PC-3 (cell line): ENCODE measurements at regions not wholly inside any gene's neighbourhood (a gene's known extent, or its start where the extent isn't known, plus 50 kb on each side); places are given as distances from the start of the nearest gene placed in this dataset.
"Not testable (repeated sequence)": the region's sequence is repeated elsewhere in the genome, so short reads cannot be mapped to it uniquely, and the experiment has no call there.

ENCODE experiments used
- ATAC-seq: fragments of 200-7000 bp; cut with Tn5 transposase; 2 replicates; pipeline ENCODE4 v1.9.1; 2020; ENCODE audit warnings: mild to moderate bottlenecking, moderate library complexity
- BruUV-seq: library from RNA; stranded (reverse); fragments of 400-500 nt; replicated peaks from 2 replicates; lab custom pipeline; 2021; lab: Mats Ljungman, UMichigan
- CTCF ChIA-PET: fragments of 300-600 bp; sonication (Branson Sonifier 250); formaldehyde crosslinking; loops from one replicate; lab custom pipeline; 2022; ENCODE audit warnings: antibody characterized with exemption; lab: Charles Lee
- POLR2A ChIA-PET: fragments of 300-600 bp; sonication (Branson Sonifier 250); formaldehyde crosslinking; loops from one replicate; lab custom pipeline; 2022; ENCODE audit warnings: antibody characterized with exemption; ENCODE audit not compliant: unreplicated experiment; lab: Charles Lee
- DNase-seq: peaks from one replicate; pipeline ENCODE4 v3.0.0-alpha.2; 2015
- H2AFZ ChIP-seq: fragments of 300-600 bp; sonication (generic); 2 replicates; pipeline ENCODE4 v1.6.0; 2016; ENCODE audit warnings: antibody characterized with exemption, low read length
- H3F3A ChIP-seq: fragments of 300-600 bp; sonication (generic); one replicate; pipeline ENCODE4 v1.6.0; 2017; ENCODE audit warnings: antibody characterized with exemption, low read length, control low read depth, mild to moderate bottlenecking; ENCODE audit not compliant: unreplicated experiment
- H3K27ac ChIP-seq: fragments of 300-600 bp; sonication (generic); 2 replicates; pipeline ENCODE4 v1.5.1; 2016; ENCODE audit warnings: mild to moderate bottlenecking, low read length
- H3K27me3 ChIP-seq: fragments of 300-600 bp; sonication (generic); 2 replicates; pipeline ENCODE4 v1.6.1; 2016; ENCODE audit warnings: low read length, mixed read lengths
- H3K36me3 ChIP-seq: fragments of 300-600 bp; sonication (generic); 2 replicates; pipeline ENCODE4 v1.6.1; 2016; ENCODE audit warnings: low read depth, mixed run types, low read length, mixed read lengths
- H3K4me1 ChIP-seq: fragments of 300-600 bp; sonication (generic); 2 replicates; pipeline ENCODE4 v1.5.1; 2016; ENCODE audit warnings: low read length; ENCODE audit not compliant: insufficient read depth
- H3K4me2 ChIP-seq: fragments of 300-600 bp; sonication (generic); 2 replicates; pipeline ENCODE4 v1.6.0; 2016; ENCODE audit warnings: low read length
- H3K4me3 ChIP-seq: fragments of 300-600 bp; sonication (generic); 2 replicates; pipeline ENCODE4 v1.5.1; 2016; ENCODE audit warnings: mild to moderate bottlenecking, low read length, mixed read lengths
- H3K79me2 ChIP-seq: fragments of 300-600 bp; sonication (generic); 2 replicates; pipeline ENCODE4 v1.6.1; 2017; ENCODE audit warnings: low read length, mixed read lengths
- H3K9ac ChIP-seq: fragments of 300-600 bp; sonication (generic); 2 replicates; pipeline ENCODE4 v1.6.0; 2016; ENCODE audit warnings: mild to moderate bottlenecking, low read length
- H3K9me2 ChIP-seq: fragments of 300-600 bp; sonication (generic); replicated peaks from 2 replicates; pipeline ENCODE4 v1.6.1; 2016; ENCODE audit warnings: mixed run types, low read length, mixed read lengths
- H3K9me3 ChIP-seq: fragments of 300-600 bp; sonication (generic); 2 replicates; pipeline ENCODE4 v1.6.1; 2016; ENCODE audit warnings: low read length, mixed read lengths
- H4K20me1 ChIP-seq: fragments of 300-600 bp; sonication (generic); 2 replicates; pipeline ENCODE4 v1.6.1; 2016; ENCODE audit warnings: low read length, mixed read lengths
- EZH2 ChIP-seq: fragments of 300-600 bp; sonication (generic); IDR thresholded peaks from one replicate; pipeline ENCODE4 v1.6.1; 2017; ENCODE audit warnings: antibody characterized with exemption, mild to moderate bottlenecking, low read length; ENCODE audit not compliant: unreplicated experiment
- EZH2phosphoT487 ChIP-seq: fragments of 300-600 bp; sonication (generic); IDR thresholded peaks from 2 replicates; pipeline ENCODE4 v1.6.1; 2018; ENCODE audit warnings: mild to moderate bottlenecking, antibody characterized with exemption, low read length, borderline replicate concordance
- intact Hi-C: fragments of 100-400 bp; cut with micrococcal nuclease; formaldehyde crosslinking; loops from 2 replicates; pipeline ENCODE4 v1.9.0; 2023
- TF ChIP-seq, protein P1 (sequence below): fragments of 300-600 bp; sonication (generic); conservative IDR thresholded peaks from 2 replicates; pipeline ENCODE4 v1.5.1; 2017; ENCODE audit warnings: antibody characterized with exemption, low read depth, mild to moderate bottlenecking, low read length

DNA sequence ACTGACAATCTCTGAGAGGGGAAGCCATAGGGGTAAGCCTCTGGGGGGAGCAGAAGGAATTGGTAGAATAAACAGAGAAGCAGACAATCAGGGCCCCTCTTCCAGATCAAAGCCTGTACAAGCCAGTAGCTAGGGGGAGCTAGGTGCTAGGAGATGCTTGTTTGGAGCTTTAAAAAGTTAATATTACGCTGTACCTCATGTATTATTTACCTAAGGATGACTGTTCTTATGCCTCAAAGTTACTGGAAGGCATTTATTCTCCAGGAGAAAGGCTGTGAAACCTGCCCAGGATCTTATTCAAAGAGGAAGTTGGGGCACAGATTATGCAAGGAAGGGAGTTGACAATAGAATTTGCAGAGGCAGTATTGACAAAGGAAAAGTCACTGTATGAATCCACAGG lies 111.8 kb upstream of the SLC35F1 start:
- H3K9ac ChIP-seq, result no peak overlapping the region
- H3K4me3 ChIP-seq, result no peak overlapping the region
- H3K9me3 ChIP-seq, result no peaks in the 10 kb centered on the region
- no TSS peak for BruUV-seq
- CTCF ChIA-PET, result interaction anchor here (1.0 kb wide), 1 partner anchor 35 kb away, joined by 7 read pairs; no protein-coding TSS in a partner anchor
- H2AFZ ChIP-seq, result no peak overlapping the region
- no peaks in the 10 kb centered on the region for H3K79me2 ChIP-seq
- POLR2A ChIA-PET, result no interaction called here
- no peak overlapping the region for H3K27ac ChIP-seq
- TF ChIP-seq EZH2 (no peak), EZH2phosphoT487 (no peak)
- TF ChIP-seq, protein P1, sequence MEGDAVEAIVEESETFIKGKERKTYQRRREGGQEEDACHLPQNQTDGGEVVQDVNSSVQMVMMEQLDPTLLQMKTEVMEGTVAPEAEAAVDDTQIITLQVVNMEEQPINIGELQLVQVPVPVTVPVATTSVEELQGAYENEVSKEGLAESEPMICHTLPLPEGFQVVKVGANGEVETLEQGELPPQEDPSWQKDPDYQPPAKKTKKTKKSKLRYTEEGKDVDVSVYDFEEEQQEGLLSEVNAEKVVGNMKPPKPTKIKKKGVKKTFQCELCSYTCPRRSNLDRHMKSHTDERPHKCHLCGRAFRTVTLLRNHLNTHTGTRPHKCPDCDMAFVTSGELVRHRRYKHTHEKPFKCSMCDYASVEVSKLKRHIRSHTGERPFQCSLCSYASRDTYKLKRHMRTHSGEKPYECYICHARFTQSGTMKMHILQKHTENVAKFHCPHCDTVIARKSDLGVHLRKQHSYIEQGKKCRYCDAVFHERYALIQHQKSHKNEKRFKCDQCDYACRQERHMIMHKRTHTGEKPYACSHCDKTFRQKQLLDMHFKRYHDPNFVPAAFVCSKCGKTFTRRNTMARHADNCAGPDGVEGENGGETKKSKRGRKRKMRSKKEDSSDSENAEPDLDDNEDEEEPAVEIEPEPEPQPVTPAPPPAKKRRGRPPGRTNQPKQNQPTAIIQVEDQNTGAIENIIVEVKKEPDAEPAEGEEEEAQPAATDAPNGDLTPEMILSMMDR, result peak; percentile 69
- H3K4me1 ChIP-seq, result peaks cover 7% of the 10 kb centered on the region
- no peaks in the 10 kb centered on the region for H3F3A ChIP-seq
- no peaks in the 10 kb centered on the region for H3K36me3 ChIP-seq
- peak; percentile 97 for ATAC-seq
- peaks cover 7% of the 10 kb centered on the region; the same call in 1 of the 2 replicates for H3K27me3 ChIP-seq
- peak; percentile 81 for DNase-seq
- intact Hi-C loops, result loop anchor here (1.0 kb wide), 1 partner anchor 35 kb away; no protein-coding TSS in a partner anchor
- H4K20me1 ChIP-seq, result no peaks in the 10 kb centered on the region
- no peaks in the 10 kb centered on the region for H3K9me2 ChIP-seq
- H3K4me2 ChIP-seq, result no peak overlapping the region

DNA sequence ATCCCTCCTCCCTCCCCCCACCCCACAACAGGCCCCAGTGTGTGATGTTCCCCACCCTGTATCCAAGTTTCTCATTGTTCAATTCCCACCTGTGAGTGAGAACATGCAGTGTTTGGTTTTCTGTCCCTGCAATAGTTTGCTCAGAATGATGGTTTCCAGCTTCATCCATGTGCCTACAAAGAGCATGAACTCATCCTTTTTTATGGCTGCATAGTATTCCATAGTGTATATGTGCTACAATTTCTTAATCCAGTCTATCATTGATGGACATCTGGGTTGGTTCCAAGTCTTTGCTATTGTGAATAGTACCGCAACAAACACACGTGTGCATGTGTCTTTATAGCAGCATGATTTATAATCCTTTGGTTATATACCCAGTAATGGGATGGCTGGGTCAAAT lies 108.2 kb upstream of the SLC35F1 start:
- not testable (repeated sequence) for H3K27ac ChIP-seq

DNA sequence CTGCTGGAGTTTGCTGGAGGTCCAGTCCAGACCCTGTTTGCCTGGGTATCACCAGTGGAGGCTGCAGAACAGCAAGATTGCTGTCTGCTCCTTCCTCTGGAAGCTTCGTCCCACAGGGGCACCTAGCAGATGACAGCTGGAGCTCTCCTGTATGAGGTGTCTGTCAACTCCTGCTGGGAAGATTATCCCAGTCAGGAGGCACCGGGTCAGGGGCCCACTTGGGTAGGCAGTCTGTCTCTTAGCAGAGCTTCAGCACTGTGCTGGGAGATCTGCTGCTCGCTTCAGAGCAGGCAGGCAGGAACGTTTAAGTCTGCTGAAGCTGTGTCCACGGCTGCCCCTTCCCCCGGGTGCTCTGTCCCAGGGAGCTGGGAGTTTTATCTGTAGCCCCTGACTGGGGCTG lies 96.8 kb upstream of the SLC35F1 start:
- H3K9ac ChIP-seq, result no peak overlapping the region
- no peaks in the 10 kb centered on the region for H3K9me3 ChIP-seq
- ChIA-PET POLR2A (no interaction called here), CTCF (no interaction called here)
- ATAC-seq, result no peak
- no peaks in the 10 kb centered on the region for H3F3A ChIP-seq
- TF ChIP-seq, protein P1, result no peak
- TF ChIP-seq EZH2, result no peak
- TF ChIP-seq EZH2phosphoT487, result no peak
- DNase-seq, result no peak
- H3K36me3 ChIP-seq, result no peaks in the 10 kb centered on the region
- H3K9me2 ChIP-seq, result no peaks in the 10 kb centered on the region
- H3K4me1 ChIP-seq, result no peaks in the 10 kb centered on the region
- H3K27me3 ChIP-seq, result no peaks in the 10 kb centered on the region
- H4K20me1 ChIP-seq, result no peaks in the 10 kb centered on the region
- no peak overlapping the region for H3K4me2 ChIP-seq
- intact Hi-C loops, result no loop called here
- H3K27ac ChIP-seq, result no peak overlapping the region
- no peak overlapping the region for H2AFZ ChIP-seq
- BruUV-seq, result no TSS peak
- no peaks in the 10 kb centered on the region for H3K79me2 ChIP-seq
- no peak overlapping the region for H3K4me3 ChIP-seq

More for the DNA sequence above, 108.2 kb upstream of the SLC35F1 start:
- H3K9ac ChIP-seq, H3K36me3 ChIP-seq, H3K79me2 ChIP-seq, H3K4me1 ChIP-seq, H3F3A ChIP-seq, H3K4me3 ChIP-seq, intact Hi-C loops, H4K20me1 ChIP-seq, H3K27me3 ChIP-seq, H3K4me2 ChIP-seq, H3K9me2 ChIP-seq, POLR2A ChIA-PET, BruUV-seq, CTCF ChIA-PET, DNase-seq, ATAC-seq, H3K9me3 ChIP-seq, H2AFZ ChIP-seq: not testable (repeated sequence)
